HG03175 (cell line): ENCODE measurements at regions not wholly inside any gene's neighbourhood (a gene's known extent, or its start where the extent isn't known, plus 50 kb on each side); places are given as distances from the start of the nearest gene placed in this dataset.
"Not testable (repeated sequence)": the region's sequence is repeated elsewhere in the genome, so short reads cannot be mapped to it uniquely, and the experiment has no call there.

ENCODE experiments used
- ATAC-seq: cut with Tn5 transposase; IDR thresholded peaks from one replicate; pipeline ENCODE4 v1.9.1; 2021; ENCODE audit warnings: mild to moderate bottlenecking, moderate library complexity; ENCODE audit not compliant: unreplicated experiment

DNA sequence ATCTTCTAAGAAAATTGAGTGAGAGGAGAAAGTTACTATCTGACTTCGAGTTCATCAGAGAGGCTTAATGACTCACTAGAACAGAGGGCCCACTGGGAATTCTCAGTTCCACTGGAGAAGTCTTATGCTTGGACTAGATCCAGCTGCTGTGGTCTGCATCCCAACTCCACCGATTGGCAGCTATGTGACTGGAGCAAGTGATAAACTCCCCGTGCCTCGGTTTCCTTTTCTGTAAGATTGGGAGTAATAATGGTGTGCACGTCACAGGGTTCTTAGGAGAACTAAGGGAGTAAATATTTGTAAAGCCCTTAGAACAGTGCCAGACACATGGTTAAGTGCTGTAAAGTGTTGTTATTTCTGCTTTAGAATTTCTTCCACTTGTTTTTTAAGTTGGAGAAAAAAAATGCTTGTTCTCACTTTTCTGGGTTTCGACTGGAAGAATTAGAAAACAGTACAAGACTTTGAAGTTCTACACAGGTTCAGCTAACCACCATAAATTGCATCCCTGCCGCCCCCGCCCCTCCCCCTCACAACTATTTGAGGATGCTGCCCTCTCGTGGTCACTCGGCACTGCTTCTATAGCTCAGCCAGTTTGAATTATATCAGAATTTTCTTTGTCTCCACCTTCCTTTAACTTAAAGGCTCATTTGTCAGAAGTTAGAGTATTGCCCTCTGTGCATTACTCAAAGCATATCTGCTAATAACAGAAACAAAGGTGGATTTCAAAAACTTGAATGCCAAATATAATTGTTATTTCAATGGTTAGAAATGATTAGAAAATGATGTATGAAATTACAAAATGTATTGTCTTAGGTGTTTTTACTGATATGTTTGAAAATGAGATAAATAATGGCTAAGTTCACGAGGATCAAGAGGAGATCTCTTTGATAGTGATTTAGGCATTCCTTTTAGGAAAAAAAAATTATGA lies 95.0 kb upstream of the IFNGR1 start:
- no peak for ATAC-seq

DNA sequence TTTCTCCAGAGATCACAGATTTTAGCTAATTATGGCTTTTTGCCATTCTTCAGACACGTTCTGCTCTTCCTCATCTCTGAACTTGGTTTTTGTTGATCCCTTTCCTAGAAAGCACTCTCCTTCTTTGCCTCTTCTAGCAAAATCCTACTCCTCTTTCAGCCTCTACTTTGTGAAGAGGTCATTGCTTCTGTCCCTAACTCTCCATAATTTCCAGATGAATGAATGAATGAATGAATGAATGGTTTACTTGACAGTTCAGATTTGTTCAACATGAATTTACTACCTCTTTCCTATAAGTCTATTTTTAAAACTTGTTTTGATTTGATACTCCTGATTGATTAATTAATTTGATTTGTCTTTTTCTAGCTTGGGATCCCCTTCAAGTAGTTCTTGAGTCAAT lies 94.0 kb upstream of the IFNGR1 start:
- ATAC-seq = no peak

DNA sequence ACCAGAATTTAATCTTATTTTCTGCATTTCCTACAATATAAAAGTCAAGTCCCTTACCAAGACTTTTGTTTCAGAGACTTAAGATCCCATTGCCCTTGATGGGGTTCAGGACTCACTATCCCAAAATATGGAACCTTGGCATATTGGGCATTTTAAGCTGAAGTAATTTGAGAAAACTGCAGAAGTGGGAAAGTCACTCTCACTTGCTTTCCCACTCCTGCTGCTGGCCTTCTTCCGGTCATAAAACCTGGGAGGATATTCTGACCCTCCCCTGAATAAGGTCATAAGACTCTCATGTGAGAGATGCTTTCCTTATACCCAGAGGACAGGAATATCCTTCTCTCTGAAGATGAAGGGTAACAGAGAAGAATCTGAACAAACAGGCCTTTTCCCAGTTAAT lies 92.8 kb upstream of the IFNGR1 start:
- ATAC-seq = no peak

DNA sequence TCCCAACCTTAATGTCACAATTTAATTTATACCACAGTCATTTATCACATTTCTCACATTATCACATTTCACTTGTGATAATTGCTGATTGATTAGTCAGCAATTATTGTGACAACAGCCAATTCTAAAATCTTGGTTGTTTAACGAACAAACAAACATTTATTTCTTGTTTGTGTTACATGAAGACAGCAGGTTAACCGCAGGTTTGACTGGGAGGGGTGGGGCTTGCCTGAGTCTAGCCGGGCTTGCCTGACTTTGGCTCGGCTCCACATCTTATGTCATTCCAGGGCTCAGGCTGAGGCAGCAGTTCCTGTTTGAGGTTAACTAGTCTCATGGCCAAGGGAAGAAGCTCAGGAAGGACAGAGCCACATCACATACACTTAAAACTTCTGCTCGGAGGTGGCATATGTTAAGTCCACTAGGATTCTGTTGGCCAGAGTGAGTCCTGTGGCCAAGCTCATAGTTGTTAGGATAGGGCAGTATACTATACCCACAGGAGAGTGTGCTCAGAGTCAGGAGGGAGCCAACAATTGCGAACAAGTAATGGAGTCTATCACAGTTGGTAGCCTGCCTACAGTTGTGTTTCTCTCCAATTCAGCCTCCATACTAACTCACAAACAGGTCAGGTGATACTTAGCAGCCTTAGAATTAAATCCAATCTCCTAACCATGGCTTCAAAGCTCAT lies 90.0 kb upstream of the IFNGR1 start:
- ATAC-seq = no peak

DNA sequence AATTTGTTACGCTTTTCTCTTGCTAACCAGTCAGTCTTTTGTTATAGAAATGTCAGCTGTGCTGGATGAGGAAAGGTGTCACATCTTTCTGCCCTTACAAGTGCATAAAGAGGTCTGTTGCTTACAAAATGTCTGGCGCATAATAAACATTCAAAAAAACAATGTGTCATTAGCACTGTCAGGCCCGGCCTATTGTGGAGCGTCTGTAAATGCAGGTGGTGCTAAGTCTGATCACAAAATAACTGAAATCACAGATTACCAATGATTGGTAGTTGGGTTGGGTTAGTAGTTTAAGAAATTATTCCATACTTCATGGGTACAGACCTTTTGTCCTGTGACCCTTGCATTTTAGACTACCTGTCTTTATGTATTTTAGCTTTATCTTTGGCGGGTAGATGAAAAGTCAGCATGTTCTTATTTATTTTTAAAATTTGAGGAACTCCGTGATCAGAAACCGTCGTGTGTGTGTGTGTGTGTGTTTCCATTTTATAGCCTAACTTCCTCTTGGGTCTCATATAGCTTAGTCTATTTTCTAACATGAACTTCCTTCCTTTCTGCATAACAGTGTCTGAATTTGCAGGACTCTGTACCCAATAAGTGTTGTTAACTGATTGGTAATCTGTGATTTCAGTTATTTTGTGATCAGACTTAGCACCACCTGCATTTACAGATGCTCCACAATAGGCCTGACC lies 88.1 kb upstream of the IFNGR1 start:
- ATAC-seq = no peak

DNA sequence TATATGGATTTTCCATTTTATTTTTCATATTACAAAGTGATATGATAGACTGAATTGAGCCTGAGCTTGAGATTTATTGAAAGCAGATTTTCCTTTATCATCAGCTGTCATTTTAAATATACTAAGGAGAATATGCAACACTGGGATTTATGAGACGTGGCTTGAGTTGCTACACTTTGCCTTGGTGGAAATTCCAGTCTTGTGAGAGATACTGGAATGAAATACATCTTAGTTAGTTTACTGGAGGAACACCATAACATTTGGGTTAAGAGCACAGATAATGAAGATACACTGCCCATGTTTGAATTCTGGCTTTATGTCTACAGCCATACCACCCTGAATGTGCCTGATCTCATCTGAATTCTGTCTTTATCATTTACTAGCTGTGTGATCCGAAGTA lies 86.5 kb upstream of the IFNGR1 start:
- no peak for ATAC-seq

DNA sequence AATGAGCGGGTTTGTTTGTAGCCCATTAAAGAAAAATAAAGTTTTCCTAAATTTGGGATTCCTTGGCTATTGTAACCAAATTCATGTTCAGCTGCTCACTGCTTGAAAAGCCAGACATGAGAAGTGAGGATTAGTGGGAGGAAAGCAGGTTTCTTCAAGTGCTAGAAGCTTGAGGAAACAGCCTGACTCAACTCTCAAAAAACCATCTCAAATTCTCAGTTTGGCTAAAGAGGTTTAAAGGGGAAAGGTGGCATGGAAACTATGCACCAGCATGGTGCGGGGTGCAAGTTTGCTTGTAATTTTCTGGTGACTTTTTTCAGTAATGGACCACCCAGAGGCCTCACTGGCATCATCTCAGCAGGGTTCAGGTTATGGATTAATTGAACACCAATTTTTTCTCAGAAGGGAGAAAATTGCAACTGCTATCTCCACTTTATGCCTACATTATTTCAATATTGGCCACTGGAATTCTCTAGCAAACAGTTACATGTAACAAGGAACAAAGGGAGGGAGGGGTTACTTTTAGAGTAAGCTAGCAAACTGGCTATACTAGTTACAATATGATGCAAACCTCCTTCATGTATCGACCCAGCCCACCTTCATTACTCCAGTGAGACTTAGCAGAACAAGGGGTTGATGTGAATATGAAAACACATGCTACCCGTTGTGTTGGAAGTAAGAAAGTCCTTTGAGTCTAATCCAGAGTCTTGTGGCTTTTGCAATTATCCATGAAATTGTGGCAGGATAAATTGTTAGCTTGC lies 85.0 kb upstream of the IFNGR1 start:
- no peak for ATAC-seq

DNA sequence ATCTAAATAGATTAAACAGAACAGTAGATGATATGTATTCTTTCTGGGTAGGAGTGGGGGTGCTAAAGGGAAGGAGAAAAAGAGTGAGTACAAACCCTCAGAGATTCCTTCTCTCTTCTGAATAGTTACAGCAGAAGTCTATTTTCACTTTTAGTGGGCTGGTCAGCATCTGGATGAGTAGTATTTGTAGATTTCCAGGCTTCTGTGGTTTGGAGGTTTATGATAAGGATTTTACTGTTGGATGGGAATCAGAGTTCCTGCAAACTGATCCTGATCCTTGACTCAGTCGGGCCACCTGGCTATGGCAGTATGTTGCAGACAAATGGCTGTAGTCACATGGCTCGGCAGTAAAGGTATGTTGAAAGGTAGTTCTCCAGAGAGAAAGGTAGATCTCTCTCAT lies 84.3 kb upstream of the IFNGR1 start:
- no peak for ATAC-seq

DNA sequence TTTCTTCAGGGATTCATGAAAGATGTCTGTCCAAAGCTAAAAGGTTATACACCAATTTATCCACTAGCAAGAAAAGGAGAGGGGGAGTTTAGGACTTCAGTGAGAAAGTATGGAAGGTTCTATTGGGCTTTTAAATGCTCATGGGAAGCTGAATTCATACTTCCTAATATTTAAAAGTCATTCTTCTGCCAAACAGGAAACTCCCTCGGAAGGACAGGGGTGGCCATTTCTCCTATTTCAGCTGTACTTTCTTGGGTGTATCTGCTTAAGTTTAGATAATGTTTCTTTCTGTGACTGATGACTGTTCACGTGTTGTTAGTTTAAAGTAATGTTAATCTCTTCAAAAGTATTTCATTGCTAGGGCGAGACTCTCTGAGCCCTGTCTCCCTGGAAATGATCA lies 80.5 kb upstream of the IFNGR1 start:
- no peak for ATAC-seq

DNA sequence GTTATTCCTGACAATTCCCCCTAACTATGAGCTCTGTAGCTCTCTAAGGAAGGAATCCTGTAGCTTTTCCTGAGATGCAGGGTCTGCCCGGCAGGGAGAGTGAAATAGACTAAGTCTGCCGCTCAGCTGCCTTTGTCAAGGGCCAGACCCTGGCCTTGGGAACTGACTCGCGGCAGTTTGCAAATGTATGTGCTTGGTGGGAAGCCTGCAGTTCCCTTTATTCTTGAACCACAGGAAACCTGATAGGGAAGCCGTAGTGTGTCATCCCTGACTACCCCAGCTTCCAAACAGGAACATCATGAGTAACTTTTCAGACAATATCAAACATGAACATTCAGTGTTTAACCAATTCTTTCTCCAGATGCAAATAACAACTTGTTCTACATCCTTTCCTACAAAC lies 78.7 kb upstream of the IFNGR1 start:
- no peak for ATAC-seq

DNA sequence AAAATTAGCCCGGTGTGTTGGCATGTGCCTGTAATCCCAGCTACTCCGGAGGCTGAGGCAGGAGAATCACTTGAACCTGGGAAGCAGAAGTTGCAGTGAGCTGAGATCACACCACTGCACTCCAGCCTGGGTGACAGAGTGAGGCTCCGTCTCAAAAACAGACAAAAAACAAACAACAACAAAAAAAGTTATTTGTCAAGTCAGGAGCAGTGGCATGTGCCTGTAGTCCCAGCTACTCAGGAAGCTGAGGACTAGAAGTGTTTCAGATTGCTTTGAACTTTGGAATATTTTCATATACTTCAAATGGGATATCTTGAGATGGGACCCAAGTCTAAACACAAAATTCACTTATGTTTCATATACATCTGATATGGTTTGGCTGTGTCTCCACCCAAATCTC lies 73.1 kb upstream of the IFNGR1 start:
- ATAC-seq = not testable (repeated sequence)

DNA sequence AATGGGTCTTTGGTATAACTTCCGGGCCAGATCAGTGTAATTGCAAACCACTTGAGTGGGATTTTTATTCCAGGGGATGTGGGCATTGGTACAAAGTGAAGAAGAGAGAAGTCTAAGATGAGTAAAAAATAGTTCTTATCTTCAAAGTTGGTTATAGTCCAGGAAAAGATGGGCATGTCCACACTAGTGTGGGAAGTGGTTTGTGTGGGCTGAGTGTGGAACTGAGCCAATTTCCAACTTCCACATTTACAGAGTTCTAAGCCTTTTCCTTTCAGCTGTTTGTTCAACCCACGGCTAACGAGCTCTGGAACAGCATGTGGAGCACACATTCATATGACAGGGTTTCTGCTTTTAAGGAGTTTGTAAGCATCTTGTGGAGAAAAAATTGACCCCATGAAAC lies 72.3 kb upstream of the IFNGR1 start:
- no peak for ATAC-seq

DNA sequence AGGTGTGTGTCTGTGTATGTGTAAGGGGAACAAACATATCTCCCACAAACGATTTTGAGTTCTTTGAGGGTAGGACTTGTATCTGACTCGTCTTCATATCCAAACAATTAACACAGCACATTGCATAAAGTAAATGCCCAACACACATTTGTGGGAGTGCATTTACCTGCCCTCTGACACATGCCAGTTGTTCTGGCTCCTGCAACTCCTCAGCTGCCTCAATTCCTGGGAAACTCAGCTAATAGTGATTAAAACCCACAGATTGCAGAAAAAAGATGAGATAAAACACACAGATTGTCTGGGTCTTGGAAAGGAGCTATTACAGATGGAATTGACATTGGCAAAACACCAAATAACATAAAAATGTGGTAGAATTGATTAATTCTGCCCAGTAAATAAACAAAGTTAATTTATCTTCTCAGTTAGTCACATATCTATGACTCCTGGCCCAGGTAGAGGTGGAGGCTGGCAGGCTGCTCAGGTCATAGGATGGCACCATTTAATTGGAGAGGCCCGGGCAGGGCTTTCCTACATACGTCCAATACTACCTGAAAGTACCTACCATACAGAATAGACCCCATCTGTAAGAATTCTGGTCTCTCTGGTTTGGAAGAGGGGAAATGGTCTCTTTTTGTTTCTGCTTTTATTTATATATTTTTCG lies 71.5 kb upstream of the IFNGR1 start:
- ATAC-seq = no peak

DNA sequence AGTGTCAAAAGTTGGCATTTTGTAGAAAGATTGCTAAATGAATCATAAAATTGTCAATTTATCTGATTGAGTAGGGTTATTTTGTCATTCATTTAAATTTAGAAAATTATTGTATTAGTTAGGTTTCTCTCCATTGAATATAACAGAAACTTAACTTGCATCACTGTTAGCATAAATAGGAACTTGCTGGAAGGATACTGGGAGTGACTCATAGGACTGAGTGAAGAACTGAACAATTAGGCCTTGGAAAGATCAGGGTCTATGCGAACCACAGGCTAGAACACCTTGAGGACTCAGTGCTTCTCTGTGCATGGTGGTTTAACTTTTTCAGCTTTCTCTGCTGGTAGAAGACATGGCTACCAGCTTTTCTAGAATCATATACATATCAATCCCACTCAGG lies 67.7 kb upstream of the IFNGR1 start:
- no peak for ATAC-seq

DNA sequence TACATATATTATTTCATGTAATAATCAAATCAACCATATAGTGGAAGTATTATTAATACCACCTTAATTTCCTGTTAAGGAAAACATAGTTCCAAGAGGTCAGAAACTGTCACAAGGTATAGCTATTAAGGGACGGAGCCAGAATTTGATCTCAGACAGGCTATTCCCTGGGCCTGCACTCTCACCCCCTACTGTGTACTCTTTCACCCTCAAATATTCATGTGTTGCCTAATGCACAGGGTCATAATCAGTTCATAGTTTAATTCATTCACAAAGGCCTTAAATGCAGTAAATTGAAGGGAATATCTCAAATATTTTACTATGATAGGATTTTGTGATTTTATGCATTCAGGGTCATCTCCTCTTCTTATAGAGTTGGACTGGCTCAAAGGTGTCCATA lies 67.2 kb upstream of the IFNGR1 start:
- no peak for ATAC-seq

DNA sequence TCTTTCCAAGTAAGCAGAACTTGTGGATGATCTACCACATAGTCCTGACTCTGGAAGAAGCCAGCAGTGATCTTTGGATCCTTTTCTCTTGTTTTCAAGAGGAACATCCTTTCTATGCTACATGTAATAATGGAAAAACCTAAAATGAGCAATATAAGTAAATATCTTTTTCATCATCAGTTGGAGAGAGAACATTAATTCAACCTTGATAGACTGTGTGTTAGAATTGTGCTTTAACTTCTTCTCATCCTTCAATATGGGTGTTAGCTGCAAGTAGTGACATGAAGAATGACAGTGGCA lies 65.6 kb upstream of the IFNGR1 start:
- ATAC-seq = no peak

DNA sequence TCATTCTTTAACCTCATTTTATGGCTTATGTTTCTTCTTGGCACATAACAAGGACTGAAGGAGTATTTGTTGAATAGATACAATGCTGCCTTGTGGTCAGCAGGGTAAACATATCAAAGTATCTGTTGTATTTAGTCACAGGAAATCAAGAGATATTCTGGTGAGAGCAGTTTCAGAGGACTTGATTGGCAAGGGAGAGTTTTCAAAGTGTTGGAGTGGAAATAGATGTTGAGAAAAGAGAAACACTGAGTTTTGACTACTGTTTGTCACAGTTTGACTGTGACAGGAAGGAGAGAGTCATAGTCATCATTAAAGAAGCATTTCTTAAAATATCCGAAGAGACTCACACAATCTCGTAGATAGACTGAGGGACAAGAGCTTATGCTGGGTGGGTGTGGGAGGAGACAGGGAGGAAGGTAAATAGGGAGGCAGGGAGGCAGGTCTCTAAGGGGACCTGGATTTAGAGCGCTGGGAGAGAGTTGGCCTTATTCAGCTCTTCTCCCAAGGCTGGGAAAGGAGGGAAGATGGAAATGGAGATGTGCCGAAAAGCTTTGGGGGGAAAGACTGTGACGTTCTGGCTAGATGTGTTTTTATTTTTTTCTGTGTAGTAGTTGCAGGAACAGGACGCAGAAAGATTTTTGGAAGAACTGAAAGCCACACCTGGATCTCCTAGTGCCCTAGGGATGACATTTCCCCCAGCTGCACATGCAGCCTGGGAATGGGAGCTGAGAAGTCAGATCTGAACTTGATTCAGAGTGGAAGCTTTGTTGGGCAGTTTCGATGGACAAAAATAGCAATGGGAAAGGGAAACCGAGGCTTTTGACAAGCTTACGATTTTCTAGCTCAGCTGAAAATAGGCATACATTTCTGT lies 65.0 kb upstream of the IFNGR1 start:
- peak; percentile 81 for ATAC-seq

DNA sequence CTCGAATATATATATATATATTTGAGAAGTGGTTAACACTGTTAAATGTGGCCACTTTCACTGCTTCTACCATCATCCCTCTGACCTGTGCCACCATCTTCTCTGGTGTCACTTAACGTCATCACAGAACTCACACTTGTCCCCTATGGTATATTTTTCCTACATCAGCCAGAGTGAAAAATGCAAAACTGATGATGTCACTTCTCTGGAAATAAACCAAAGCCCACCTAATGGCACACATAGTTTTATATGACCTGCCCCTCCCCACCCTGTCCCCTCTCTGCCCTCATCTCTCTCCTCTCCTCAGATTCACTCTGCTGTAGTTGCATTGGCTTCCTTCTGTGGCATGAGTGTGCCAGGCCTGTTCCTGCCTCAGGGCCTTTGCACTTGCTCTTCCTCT lies 63.9 kb upstream of the IFNGR1 start:
- ATAC-seq = no peak

DNA sequence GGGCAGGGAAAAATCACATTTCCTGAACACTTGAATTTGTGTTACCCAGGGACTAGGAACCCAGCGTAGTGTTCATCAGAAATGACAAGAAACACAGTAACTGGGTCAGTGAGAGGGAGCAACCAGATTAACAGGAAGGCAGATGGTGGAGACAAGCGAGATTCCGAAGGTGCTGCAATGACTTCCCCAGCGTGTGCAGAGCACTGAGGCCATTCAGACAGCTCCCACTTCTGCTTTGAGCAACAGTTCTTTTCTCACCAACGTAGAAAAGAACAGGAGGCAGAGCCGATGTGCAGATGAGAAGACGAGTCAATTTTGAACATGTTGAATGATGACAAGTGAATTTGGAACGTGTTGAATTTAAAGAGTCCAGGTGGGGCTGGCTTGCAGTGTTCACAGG lies 63.1 kb upstream of the IFNGR1 start:
- peak; percentile 50 for ATAC-seq

DNA sequence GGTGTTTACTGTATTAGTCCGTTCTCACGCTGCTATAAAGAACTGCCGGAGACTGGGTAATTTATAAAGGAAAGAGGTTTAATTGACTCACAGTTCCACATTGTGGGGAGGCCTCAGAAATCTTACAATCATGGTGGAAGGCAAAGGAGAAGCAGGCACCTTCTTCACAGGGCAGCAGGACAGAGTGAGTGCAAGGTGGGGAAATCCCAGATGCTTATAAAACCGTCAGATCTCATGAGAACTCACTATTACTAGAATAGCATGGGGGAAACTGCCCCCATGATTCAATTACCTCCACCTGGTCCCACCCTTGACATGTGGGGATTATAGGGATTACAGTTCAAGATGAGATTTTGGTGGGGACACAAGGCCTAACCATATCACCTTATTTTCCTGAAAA lies 60.1 kb upstream of the IFNGR1 start:
- not testable (repeated sequence) for ATAC-seq
